Right lobe of liver (tissue), 6 donors: ENCODE measurements at regions not wholly inside any gene's neighbourhood (a gene's known extent, or its start where the extent isn't known, plus 50 kb on each side); places are given as distances from the start of the nearest gene placed in this dataset.

Experiments used
- ATAC-seq, 4 donors: fragments of 200-7000 bp; cut with Tn5 transposase; one replicate each; pipeline ENCODE4 v1.9.1; 2020; ENCODE audit warnings: mild to moderate bottlenecking in 4 of 4, moderate library complexity in 4 of 4
- DNase-seq, 3 donors: peaks; one replicate each; pipeline ENCODE4 v3.0.0-alpha.2; 2020
- H3K27ac ChIP-seq, 3 donors: fragments of 200-600 bp; one replicate each; pipeline ENCODE4 v1.8.0; 2022
- H3K27me3 ChIP-seq, 2 donors: fragments of 200-600 bp; one replicate each; pipeline ENCODE4 v1.8.0; 2022
- H3K36me3 ChIP-seq, 4 donors: fragments of 200-600 bp; sonication (generic) in 1 of 4; one replicate each; pipeline versions ENCODE4 v1.5.1 to v1.8.0; 2017 to 2022; ENCODE audit warnings: control low read depth in 1 of 4
- H3K4me1 ChIP-seq, 4 donors: fragments of 200-600 bp; sonication (generic) in 1 of 4; one replicate each; pipeline versions ENCODE4 v1.5.1 to v1.8.0; 2017 to 2022; ENCODE audit warnings: control low read depth in 1 of 4
- H3K4me3 ChIP-seq, 3 donors: fragments of 200-600 bp; one replicate each; pipeline ENCODE4 v1.8.0; 2022
- H3K9me3 ChIP-seq, 4 donors: fragments of 200-600 bp; sonication (generic) in 1 of 4; one replicate each; pipeline versions ENCODE4 v1.5.1 to v1.8.0; 2017 to 2022; ENCODE audit warnings: control low read depth in 1 of 4
- POLR2A ChIP-seq: fragments of 450-650 bp; IDR thresholded peaks from one replicate; pipeline ENCODE4 v1.6.1; 2017; ENCODE audit warnings: antibody characterized with exemption, mild to moderate bottlenecking
- WGBS: methylation state at CpG from one replicate; pipeline ENCODE4 v1.1.6; 2018; ENCODE audit warnings: low coverage, low lambda C conversion rate; ENCODE audit not compliant: insufficient coverage; ENCODE audit errors: missing lambda C conversion rate; 5-methylcytosine and 5-hydroxymethylcytosine counted together
- intact Hi-C, 2 donors: fragments of 100-400 bp; cut with DNase I; formaldehyde crosslinking; loops; one replicate each; pipeline versions ENCODE4 v1.11.2 to v1.14.1; 2022
- TF ChIP-seq, protein P1 (sequence below), 4 donors: fragments of 200-600 bp in 3 of 4; fragments of 450-650 bp in 1 of 4; IDR thresholded peaks; one replicate each; pipeline versions ENCODE4 v1.5.1 to v1.8.0; 2016 to 2022; ENCODE audit warnings: antibody characterized with exemption in 4 of 4, mild to moderate bottlenecking in 2 of 4
- donor health status: DM: no; HTN: yes; CAD: no.
- donor health status: DM: no; HTN: no; CAD: no.
- donor health status: DM: no; HTN: no; CAD: no.
- donor health status: DM: no; HTN: yes; CAD: no.
- donor health status: DM: no; HTN: yes; CAD: no.

DNA sequence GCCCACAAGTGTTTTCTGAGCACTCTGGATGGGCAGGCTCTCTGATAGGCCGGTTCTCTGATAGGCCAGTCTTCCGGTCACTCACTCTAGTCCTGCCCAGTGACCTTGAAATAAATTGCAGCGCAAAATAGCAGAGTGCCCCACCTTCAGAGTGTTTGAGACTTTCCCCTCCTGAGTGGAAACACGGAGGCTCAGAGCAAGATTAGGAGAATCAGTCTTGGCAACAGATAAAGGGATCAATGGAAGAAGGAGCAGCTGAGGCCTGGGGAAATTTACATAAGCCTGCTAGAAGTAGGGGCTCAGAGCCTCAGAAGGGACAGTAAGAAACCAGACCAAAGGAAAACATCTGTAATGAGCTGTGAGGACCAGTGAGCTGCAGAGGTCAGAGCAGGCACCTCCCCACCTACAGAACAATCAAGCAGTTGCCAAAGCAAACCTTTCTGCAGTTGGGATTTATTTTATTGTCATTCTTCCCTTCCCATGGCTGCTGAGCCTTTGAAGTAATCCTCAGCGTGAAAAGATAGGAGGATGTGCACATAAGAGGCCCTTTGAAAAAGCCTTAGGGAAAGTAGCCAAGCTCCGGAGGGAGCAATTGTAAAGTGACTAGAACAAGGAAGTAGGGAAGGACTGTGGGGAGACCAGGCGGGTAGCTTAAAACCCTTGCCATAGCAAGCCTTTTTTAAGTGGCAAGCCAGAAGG lies 89.1 kb upstream of the TSPAN5 start:
- DNase-seq, result no peak
- intact Hi-C loops, result no loop called here
- ATAC-seq, result no peak

DNA sequence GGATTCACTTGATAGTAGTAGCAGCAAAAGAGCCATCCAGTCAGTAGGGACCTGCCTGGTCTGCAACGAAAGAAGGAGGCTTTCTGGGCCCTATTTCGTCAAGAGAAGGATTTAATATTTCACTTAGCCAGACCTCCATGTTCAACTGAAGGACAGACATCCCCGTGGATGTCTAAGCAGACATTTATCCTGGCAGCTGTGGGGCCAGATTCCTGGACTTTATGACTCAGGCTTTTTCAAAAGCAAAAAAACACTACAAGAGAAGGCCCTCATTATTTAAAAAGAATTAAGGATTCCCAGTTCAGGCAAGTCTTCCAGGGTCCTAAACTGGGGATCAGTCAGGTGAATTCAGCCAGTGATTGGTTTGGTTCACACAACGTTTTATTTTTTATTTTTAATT lies 88.5 kb upstream of the TSPAN5 start:
- H3K36me3 ChIP-seq, result no peaks in the 10 kb centered on the region
- DNase-seq, result no peak
- H3K27me3 ChIP-seq, result no peaks in the 10 kb centered on the region
- intact Hi-C loops, result no loop called here
- H3K4me1 ChIP-seq, result no peaks in the 10 kb centered on the region
- ATAC-seq, result no peak
- WGBS, result 84% methylated on average over 4 of the region's 4 CpGs
- no peaks in the 10 kb centered on the region for H3K9me3 ChIP-seq
- TF ChIP-seq, protein P1, sequence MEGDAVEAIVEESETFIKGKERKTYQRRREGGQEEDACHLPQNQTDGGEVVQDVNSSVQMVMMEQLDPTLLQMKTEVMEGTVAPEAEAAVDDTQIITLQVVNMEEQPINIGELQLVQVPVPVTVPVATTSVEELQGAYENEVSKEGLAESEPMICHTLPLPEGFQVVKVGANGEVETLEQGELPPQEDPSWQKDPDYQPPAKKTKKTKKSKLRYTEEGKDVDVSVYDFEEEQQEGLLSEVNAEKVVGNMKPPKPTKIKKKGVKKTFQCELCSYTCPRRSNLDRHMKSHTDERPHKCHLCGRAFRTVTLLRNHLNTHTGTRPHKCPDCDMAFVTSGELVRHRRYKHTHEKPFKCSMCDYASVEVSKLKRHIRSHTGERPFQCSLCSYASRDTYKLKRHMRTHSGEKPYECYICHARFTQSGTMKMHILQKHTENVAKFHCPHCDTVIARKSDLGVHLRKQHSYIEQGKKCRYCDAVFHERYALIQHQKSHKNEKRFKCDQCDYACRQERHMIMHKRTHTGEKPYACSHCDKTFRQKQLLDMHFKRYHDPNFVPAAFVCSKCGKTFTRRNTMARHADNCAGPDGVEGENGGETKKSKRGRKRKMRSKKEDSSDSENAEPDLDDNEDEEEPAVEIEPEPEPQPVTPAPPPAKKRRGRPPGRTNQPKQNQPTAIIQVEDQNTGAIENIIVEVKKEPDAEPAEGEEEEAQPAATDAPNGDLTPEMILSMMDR (IDR thresholded peaks at IDR 0.05), result no peak
- no peak for TF ChIP-seq POLR2A
- no peak overlapping the region for H3K27ac ChIP-seq
- H3K4me3 ChIP-seq, result no peak overlapping the region

More for the DNA sequence above, 89.1 kb upstream of the TSPAN5 start:
- Histone ChIP-seq H3K9me3 (no peaks in the 10 kb centered on the region), H3K4me1 (no peaks in the 10 kb centered on the region), H3K27ac (no peak overlapping the region), H3K27me3 (no peaks in the 10 kb centered on the region), H3K4me3 (no peak overlapping the region), H3K36me3 (no peaks in the 10 kb centered on the region)
- 85% methylated on average over 7 of the region's 7 CpGs for WGBS
- TF ChIP-seq, protein P1 (IDR thresholded peaks at IDR 0.05), result no peak
- no peak for TF ChIP-seq POLR2A

DNA sequence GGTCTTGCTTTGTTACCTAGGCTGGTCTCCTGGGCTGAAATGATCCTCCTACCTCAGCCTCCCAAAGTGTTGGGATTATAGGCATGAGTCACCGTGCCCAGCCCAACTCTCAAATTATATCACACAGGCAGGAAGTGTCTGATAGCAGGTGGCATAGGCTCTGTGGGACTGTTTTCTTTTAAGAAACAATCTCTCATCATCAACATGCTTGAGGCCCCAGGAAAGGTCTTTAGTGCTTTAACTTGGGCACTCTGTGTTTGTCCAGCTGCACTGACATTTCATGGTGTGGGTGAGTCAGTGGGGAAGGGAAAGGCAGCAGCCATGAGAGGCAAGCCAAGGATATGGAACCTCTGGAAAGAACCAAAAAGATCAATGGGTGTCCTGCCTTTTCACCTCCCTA lies 88.1 kb upstream of the TSPAN5 start:
- H3K4me1 ChIP-seq, result no peaks in the 10 kb centered on the region
- H3K4me3 ChIP-seq, result no peak overlapping the region
- 88% methylated on average over 1 of the region's 1 CpG for WGBS
- H3K27ac ChIP-seq, result no peak overlapping the region
- no peak for TF ChIP-seq POLR2A
- TF ChIP-seq, protein P1 (IDR thresholded peaks at IDR 0.05), result no peak
- H3K36me3 ChIP-seq, result no peaks in the 10 kb centered on the region
- no peak for DNase-seq
- no peaks in the 10 kb centered on the region for H3K9me3 ChIP-seq
- ATAC-seq, result no peak
- no peaks in the 10 kb centered on the region for H3K27me3 ChIP-seq
- intact Hi-C loops, result no loop called here

DNA sequence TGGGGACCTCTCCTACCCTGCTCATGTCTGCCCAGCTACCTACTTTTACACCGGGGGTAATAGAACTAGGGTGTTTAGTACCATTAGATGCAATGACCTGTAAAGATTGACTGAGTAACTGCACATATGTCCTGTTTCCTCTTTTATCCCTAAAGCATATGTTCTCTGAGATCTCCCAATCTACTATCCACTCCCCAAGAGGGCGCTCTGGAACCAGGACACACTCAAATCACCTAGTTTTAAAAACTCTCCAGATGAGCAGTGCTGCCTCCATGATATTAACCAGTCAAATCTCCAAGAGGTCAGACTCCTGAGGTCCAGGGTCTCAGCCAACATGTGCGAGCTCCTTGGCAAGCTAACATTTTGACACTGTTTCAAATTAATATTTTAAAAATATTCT lies 87.0 kb upstream of the TSPAN5 start:
- DNase-seq (peak in 1 of 3 donors; percentile 47), ATAC-seq (peak; percentile 68 to 80 (median 76))
- Histone ChIP-seq H3K4me3 (no peak overlapping the region), H3K4me1 (no peaks in the 10 kb centered on the region), H3K27ac (no peak overlapping the region), H3K36me3 (no peaks in the 10 kb centered on the region), H3K9me3 (no peaks in the 10 kb centered on the region), H3K27me3 (no peaks in the 10 kb centered on the region)
- intact Hi-C loops, result no loop called here
- TF ChIP-seq POLR2A, result no peak
- TF ChIP-seq, protein P1 (IDR thresholded peaks at IDR 0.05), result peak; percentile 32 to 56 (median 36)
- WGBS, result 7% methylated on average over 3 of the region's 3 CpGs
